GM12873 (cell line): ENCODE measurements at regions not wholly inside any gene's neighbourhood (a gene's known extent, or its start where the extent isn't known, plus 50 kb on each side); places are given as distances from the start of the nearest gene placed in this dataset.

Experiments used
- CTCF ChIP-seq: IDR thresholded peaks from 2 replicates; pipeline ENCODE4 v1.5.1; 2012; ENCODE audit warnings: low read depth, mild to moderate bottlenecking, moderate library complexity, low read length, control low read depth; ENCODE audit not compliant: insufficient read depth; ENCODE audit errors: missing control alignments

DNA sequence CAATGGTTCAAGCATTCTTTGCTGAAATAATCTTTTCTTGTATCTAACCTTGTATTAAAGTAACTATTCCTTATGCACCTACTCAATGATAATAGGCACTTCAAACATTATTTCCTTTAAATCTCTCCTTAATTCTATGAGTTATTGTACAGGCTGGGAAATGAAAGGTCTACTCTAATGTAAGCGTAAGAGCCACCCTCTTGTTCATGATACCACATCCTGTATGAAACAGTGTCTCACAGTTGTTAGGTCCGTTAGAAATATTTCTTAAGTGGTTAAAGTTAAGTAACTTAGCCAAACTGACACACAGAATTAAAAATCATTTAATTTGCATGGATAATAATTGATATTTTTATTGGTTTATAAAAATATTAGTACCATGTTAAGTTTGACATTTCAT lies 162.5 kb upstream of the RPRM start:
- TF ChIP-seq CTCF: no peak

DNA sequence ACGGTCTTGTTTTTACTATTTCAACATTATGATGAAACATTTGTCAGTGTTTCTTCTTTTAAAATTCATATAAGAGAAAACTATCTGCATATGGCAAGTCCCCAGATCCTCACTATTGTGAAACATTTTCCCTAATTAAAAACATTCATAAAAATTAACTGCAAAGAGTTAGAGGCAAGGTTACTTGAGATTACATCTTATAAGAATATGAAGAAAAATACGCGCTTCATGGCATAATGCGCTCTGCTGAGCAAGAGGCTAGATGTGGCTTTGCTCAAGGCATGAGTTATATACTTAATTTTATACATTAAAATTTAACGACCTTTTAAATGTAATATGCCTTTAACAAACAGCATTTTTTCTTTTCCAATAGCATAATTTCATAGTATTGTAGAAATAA lies 166.4 kb upstream of the RPRM start:
- no peak for TF ChIP-seq CTCF

- TF ChIP-seq CTCF: no peak
Observed at GRCh38 chr2:153645599-153645998, 167.0 kb upstream of the RPRM start.

DNA sequence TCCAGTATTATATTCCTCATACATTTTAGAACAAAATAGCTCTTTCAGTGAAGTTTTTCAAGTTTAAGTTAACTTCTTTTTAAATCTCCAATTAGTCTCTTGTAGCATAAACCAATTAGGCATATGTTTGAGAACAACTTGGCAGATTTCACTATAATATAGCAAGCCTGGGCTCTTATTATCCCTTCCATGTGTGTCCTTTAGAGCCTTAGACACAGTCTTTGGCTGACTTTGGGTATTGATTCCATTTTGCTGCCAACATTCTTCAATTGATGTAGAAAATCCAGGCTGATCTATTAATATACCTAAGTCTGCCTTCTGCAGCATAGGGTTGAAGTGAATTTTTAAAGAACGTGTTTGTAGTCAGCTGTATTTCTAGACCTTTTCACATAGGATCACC lies 179.1 kb upstream of the RPRM start:
- no peak for TF ChIP-seq CTCF

DNA sequence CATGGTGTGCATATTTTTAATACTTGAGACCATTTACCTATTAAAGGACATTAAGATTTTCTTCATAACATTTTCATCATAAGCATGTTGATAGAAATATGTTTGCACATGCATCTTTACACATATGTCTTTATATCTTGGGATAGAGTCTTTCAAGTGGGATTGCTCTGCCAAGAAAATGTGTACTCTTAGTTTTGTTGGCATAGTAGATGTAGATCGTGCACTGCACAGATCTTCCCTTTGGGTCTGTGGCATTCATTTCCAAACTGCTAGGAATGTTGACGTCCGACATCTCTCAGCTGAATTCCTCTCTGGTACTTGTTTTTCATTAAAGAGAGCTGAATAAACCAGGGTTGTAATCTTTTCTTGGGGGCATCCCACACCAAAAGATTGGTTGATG lies 183.2 kb upstream of the RPRM start:
- TF ChIP-seq CTCF: no peak

DNA sequence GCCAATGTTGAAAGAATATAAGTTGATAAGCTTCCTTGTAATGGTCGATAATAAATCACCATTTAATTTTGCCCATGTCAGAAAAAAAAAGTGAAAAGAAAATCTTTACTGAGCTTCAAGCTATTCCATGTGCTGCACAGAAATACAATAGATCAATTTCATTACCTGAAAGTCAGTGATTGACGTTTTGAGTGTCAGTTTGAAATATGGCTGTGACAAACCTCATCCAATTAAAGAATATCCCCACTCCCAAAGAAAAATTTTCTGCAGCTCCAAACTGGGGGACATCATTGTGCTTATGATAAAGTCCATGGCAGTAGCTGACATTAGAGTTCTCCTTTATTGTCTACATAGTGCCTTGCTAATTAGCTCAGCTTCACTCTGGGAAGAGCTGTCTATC lies 184.8 kb upstream of the RPRM start:
- no peak for TF ChIP-seq CTCF

GRCh38 chr2:153667475-153667874 lies 188.9 kb upstream of the RPRM start:
- TF ChIP-seq CTCF: no peak

- no peak for TF ChIP-seq CTCF
Observed at GRCh38 chr2:153668923-153669322, 190.4 kb upstream of the RPRM start.
